Liver (tissue), 3 donors: ENCODE measurements at regions not wholly inside any gene's neighbourhood (a gene's known extent, or its start where the extent isn't known, plus 50 kb on each side); places are given as distances from the start of the nearest gene placed in this dataset.

ENCODE experiments used
- CTCF ChIP-seq: fragments of 150-350 bp; IDR thresholded peaks from 2 replicates; pipeline ENCODE4 v1.5.1; 2017; ENCODE audit warnings: improper control_type of control experiment, low read depth, low read length; ENCODE audit not compliant: missing input control
- EGR1 ChIP-seq, 2 donors: IDR thresholded peaks; 2 replicates each; pipeline ENCODE4 v1.6.1; 2016 to 2018; ENCODE audit warnings: antibody characterized with exemption in 2 of 2, low read depth in 2 of 2
- JUND ChIP-seq, 2 donors: IDR thresholded peaks; 2 replicates each; pipeline ENCODE4 v1.6.1; 2016; ENCODE audit warnings: antibody characterized with exemption in 2 of 2
- MAX ChIP-seq: IDR thresholded peaks from 2 replicates; pipeline ENCODE4 v1.6.1; 2016; ENCODE audit warnings: antibody characterized with exemption
- RAD21 ChIP-seq, 2 donors: IDR thresholded peaks; 2 replicates each; pipeline ENCODE4 v1.6.1; 2016; ENCODE audit warnings: antibody characterized with exemption in 2 of 2, mild to moderate bottlenecking in 2 of 2
- REST ChIP-seq: IDR thresholded peaks from 2 replicates; pipeline ENCODE4 v1.6.1; 2016; ENCODE audit warnings: antibody characterized with exemption, mild to moderate bottlenecking
- SP1 ChIP-seq: IDR thresholded peaks from 2 replicates; pipeline ENCODE4 v1.6.1; 2018; ENCODE audit warnings: antibody characterized with exemption, mild to moderate bottlenecking
- TAF1 ChIP-seq: conservative IDR thresholded peaks from 2 replicates; pipeline ENCODE4 v1.6.1; 2016; ENCODE audit warnings: antibody characterized with exemption, mild to moderate bottlenecking
- YY1 ChIP-seq: IDR thresholded peaks from 2 replicates; pipeline ENCODE4 v1.6.1; 2016; ENCODE audit warnings: antibody characterized with exemption, mild to moderate bottlenecking
- ZBTB33 ChIP-seq: IDR thresholded peaks from 2 replicates; pipeline ENCODE4 v1.6.1; 2016; ENCODE audit warnings: antibody characterized with exemption
- donor health status: healthy.
- donor health status: healthy.

- TF ChIP-seq ZBTB33 (no peak), REST (no peak), EGR1 (IDR thresholded peaks at IDR 0.05; ENCODE audit: low read depth in 2 of 2) (no peak), CTCF (no peak), JUND (IDR thresholded peaks at IDR 0.05) (no peak), RAD21 (IDR thresholded peaks at IDR 0.05) (no peak), SP1 (no peak), YY1 (no peak), TAF1 (no peak), MAX (no peak)
These were observed 336.1 kb upstream of the IGFBP7 start for GRCh38 chr4:57446266-57446665.
